ENCODE measurements at regions not wholly inside any gene's neighbourhood (a gene's known extent, or its start where the extent isn't known, plus 50 kb on each side); places are given as distances from the start of the nearest gene placed in this dataset.

DNA sequence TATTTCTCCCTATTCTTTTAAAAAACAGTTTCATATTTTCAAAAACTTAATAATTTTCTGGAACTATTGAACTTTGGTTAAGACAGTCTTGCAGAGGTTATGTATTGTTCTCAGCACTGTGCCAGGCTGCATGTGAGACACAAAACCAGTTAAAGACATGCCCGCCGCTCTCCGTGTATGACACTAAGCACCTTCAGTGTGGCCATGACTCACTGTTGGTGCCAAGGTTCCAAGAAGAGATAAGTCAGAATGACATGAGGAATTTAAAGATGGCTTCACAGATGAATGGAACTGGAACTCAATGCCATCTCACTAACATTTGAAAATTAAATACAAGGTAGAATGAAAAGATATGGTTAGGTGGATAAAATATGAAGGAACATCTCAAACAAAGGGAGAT, 525.5 kb upstream of the ZFP42 start:
- no peak for TF ChIP-seq FOXM1 (IDR thresholded peaks at IDR 0.05; ENCODE audit: borderline replicate concordance, low read depth)
- no peak for TF ChIP-seq EP300 (IDR thresholded peaks at IDR 0.05; ENCODE audit: borderline replicate concordance)
- TF ChIP-seq TAF1 (IDR thresholded peaks at IDR 0.05; ENCODE audit: low read depth), result no peak
- no peak for TF ChIP-seq CEBPB (IDR thresholded peaks at IDR 0.05)
- no peak for TF ChIP-seq REST (IDR thresholded peaks at IDR 0.05; ENCODE audit: low read depth)
- no peak for TF ChIP-seq RAD21 (IDR thresholded peaks at IDR 0.05; ENCODE audit: low read depth)

Measured in Ishikawa (cell line).